HepG2 (cell line): ENCODE measurements at regions not wholly inside any gene's neighbourhood (a gene's known extent, or its start where the extent isn't known, plus 50 kb on each side); places are given as distances from the start of the nearest gene placed in this dataset.

Source experiments
- FOXK2 ChIP-seq: fragments of 450-650 bp; IDR thresholded peaks from 2 replicates; pipeline ENCODE4 v1.6.1; 2016
- JUNB ChIP-seq: sonication (generic); formaldehyde crosslinking; IDR thresholded peaks from 2 replicates; pipeline ENCODE4 v1.8.0; 2022; ENCODE audit warnings: missing genetic modification reagents, mild to moderate bottlenecking, borderline replicate concordance
- JUND ChIP-seq: sonication (generic); formaldehyde crosslinking; IDR thresholded peaks from 2 replicates; pipeline ENCODE4 v1.8.0; 2022; ENCODE audit warnings: mild to moderate bottlenecking, missing genetic modification reagents
- KDM1A ChIP-seq: IDR thresholded peaks from 2 replicates; pipeline ENCODE4 v1.6.1; 2016; ENCODE audit warnings: missing compliant biosample characterization
- SMAD1 ChIP-seq: sonication (generic); formaldehyde crosslinking; IDR thresholded peaks from 2 replicates; pipeline ENCODE4 v1.4.0; 2020; ENCODE audit warnings: missing genetic modification reagents, low read depth, mild to moderate bottlenecking, borderline replicate concordance
- ZNF224 ChIP-seq: sonication (generic); formaldehyde crosslinking; IDR thresholded peaks from 2 replicates; pipeline ENCODE4 v1.5.0; 2020; ENCODE audit warnings: mild to moderate bottlenecking, missing genetic modification reagents
- ZNF326 ChIP-seq: sonication (generic); formaldehyde crosslinking; IDR thresholded peaks from 2 replicates; pipeline ENCODE4 v1.4.0; 2020; ENCODE audit warnings: missing genetic modification reagents, borderline replicate concordance
- TF ChIP-seq, protein P1 (sequence below): sonication (generic); formaldehyde crosslinking; IDR thresholded peaks from 2 replicates; pipeline ENCODE4 v1.4.0; 2020; ENCODE audit warnings: missing genetic modification reagents
- TF ChIP-seq, protein P2 (sequence below): sonication (generic); formaldehyde crosslinking; IDR thresholded peaks from 2 replicates; pipeline ENCODE4 v1.5.0; 2020; ENCODE audit warnings: mild to moderate bottlenecking, missing genetic modification reagents, moderate library complexity

DNA sequence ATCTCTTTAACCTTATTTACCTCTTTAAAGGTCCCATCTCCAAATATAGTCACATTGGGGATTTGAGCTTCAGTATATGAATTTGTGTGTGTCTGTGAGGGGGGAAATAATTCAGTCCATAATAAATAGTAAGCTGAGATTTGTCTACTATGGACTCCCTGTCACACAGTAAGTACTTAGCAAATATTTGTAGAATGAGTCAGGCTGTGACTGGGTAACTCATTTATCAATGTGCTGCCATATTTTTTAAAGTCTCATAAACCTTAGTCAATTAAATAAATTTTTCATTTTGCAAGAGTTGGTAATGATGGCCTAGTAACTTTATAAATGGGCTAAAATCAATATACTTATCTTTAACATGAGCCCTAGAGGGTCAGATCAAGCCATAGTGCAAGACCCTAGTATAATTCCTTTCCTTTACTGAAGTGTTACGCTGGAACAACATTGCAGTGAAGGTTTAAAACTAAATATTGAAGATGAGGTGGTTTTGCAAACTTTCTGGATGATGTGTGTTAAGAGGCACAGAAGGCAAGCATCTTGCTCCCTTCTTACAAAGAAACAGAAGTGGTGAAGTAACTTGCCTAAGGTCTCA is 305.1 kb downstream of the KCNRG start:
- TF ChIP-seq FOXK2 (no peak), JUND (CRISPR knock-in tag) (peak; percentile 85), ZNF326 (CRISPR knock-in tag) (no peak), SMAD1 (CRISPR knock-in tag) (no peak), JUNB (CRISPR knock-in tag) (peak; percentile 93), ZNF224 (CRISPR knock-in tag) (no peak), KDM1A (CRISPR knock-in tag) (no peak)
- TF ChIP-seq, protein P1, sequence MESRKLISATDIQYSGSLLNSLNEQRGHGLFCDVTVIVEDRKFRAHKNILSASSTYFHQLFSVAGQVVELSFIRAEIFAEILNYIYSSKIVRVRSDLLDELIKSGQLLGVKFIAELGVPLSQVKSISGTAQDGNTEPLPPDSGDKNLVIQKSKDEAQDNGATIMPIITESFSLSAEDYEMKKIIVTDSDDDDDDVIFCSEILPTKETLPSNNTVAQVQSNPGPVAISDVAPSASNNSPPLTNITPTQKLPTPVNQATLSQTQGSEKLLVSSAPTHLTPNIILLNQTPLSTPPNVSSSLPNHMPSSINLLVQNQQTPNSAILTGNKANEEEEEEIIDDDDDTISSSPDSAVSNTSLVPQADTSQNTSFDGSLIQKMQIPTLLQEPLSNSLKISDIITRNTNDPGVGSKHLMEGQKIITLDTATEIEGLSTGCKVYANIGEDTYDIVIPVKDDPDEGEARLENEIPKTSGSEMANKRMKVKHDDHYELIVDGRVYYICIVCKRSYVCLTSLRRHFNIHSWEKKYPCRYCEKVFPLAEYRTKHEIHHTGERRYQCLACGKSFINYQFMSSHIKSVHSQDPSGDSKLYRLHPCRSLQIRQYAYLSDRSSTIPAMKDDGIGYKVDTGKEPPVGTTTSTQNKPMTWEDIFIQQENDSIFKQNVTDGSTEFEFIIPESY (CRISPR knock-in tag), result no peak
- TF ChIP-seq, protein P2, sequence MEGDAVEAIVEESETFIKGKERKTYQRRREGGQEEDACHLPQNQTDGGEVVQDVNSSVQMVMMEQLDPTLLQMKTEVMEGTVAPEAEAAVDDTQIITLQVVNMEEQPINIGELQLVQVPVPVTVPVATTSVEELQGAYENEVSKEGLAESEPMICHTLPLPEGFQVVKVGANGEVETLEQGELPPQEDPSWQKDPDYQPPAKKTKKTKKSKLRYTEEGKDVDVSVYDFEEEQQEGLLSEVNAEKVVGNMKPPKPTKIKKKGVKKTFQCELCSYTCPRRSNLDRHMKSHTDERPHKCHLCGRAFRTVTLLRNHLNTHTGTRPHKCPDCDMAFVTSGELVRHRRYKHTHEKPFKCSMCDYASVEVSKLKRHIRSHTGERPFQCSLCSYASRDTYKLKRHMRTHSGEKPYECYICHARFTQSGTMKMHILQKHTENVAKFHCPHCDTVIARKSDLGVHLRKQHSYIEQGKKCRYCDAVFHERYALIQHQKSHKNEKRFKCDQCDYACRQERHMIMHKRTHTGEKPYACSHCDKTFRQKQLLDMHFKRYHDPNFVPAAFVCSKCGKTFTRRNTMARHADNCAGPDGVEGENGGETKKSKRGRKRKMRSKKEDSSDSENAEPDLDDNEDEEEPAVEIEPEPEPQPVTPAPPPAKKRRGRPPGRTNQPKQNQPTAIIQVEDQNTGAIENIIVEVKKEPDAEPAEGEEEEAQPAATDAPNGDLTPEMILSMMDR (CRISPR knock-in tag), result no peak
